ENCODE measurements at regions not wholly inside any gene's neighbourhood (a gene's known extent, or its start where the extent isn't known, plus 50 kb on each side); places are given as distances from the start of the nearest gene placed in this dataset.

GRCh38 chr2:192886636-192887035, 691.9 kb upstream of the TMEFF2 start:
- TF ChIP-seq, protein P1, sequence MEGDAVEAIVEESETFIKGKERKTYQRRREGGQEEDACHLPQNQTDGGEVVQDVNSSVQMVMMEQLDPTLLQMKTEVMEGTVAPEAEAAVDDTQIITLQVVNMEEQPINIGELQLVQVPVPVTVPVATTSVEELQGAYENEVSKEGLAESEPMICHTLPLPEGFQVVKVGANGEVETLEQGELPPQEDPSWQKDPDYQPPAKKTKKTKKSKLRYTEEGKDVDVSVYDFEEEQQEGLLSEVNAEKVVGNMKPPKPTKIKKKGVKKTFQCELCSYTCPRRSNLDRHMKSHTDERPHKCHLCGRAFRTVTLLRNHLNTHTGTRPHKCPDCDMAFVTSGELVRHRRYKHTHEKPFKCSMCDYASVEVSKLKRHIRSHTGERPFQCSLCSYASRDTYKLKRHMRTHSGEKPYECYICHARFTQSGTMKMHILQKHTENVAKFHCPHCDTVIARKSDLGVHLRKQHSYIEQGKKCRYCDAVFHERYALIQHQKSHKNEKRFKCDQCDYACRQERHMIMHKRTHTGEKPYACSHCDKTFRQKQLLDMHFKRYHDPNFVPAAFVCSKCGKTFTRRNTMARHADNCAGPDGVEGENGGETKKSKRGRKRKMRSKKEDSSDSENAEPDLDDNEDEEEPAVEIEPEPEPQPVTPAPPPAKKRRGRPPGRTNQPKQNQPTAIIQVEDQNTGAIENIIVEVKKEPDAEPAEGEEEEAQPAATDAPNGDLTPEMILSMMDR (IDR thresholded peaks at IDR 0.05) = no peak
- TF ChIP-seq POLR2A (IDR thresholded peaks at IDR 0.05) = no peak
- intact Hi-C loops (cut with DNase I; ENCODE audit: low total_unique reads) = no loop called here
- 53 to 72% methylated on average over 1 of the region's 1 CpG for WGBS, 2 donors
- no peak overlapping the region for H3K4me3 ChIP-seq (ENCODE audit: low read depth, poor library complexity, severe bottlenecking)
- DNase-seq (ENCODE audit: low spot score in 2 of 2) = no peak

- intact Hi-C loops (cut with DNase I; ENCODE audit: low total_unique reads) = no loop called here
- 34 to 51% methylated on average over 4 of the region's 4 CpGs for WGBS, 2 donors
Measured at GRCh38 chr2:192885569-192886160, 690.9 kb upstream of the TMEFF2 start.

DNA sequence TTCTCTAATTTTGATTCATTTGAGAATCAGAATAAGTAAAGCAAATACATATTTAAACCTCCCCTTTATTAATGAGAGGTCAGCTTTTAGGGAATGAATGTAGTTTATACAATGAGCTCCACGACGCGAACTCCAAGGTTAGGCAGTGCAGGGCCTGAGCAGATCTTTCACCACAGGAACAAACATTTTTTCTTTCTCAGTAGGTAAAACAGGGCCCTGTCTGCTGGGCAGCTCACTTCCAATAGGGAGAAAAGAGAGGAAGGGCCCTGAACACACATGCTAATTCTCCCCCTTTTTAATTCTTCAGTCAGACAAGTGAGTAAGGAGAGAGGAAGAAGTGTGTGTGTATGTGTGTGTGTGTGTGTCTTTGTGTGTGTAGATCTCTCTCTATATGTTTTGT, 682.4 kb upstream of the TMEFF2 start:
- WGBS, 2 donors = 89 to 98% methylated on average over 3 of the region's 3 CpGs

More at GRCh38 chr2:192885569-192886160, 690.9 kb upstream of the TMEFF2 start:
- no peak for DNase-seq (ENCODE audit: low spot score in 2 of 2)
- no peak for TF ChIP-seq POLR2A (IDR thresholded peaks at IDR 0.05)
- TF ChIP-seq, protein P1 (IDR thresholded peaks at IDR 0.05) = no peak
- H3K4me3 ChIP-seq (ENCODE audit: low read depth, poor library complexity, severe bottlenecking) = no peak overlapping the region

DNA sequence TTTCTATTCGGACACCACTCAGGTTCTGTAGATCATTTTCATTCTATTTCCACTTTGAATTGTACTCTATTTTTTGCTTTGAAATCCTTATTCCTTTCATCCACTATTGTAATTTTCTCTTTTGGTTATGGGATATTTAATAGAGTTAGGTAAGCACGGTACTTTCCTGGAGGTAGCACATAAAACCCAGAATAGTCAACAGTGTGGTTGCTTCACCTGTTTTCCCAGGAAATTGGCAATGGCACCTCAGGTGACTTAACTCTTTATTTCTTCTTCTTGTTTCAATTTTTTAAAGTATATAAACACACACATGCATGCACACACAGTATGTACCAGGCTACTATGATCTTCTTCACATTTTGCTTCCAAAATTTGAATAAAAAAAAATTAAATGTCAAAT, 682.0 kb upstream of the TMEFF2 start:
- intact Hi-C loops (cut with DNase I; ENCODE audit: low total_unique reads) = no loop called here
- H3K4me3 ChIP-seq (ENCODE audit: low read depth, poor library complexity, severe bottlenecking) = no peak overlapping the region
- DNase-seq (ENCODE audit: low spot score in 2 of 2) = no peak
- TF ChIP-seq, protein P1 (IDR thresholded peaks at IDR 0.05) = no peak
- TF ChIP-seq POLR2A (IDR thresholded peaks at IDR 0.05) = no peak
- WGBS, 2 donors = 57 to 73% methylated on average over 2 of the region's 2 CpGs

More for the DNA sequence above, 682.4 kb upstream of the TMEFF2 start:
- no peak for DNase-seq (ENCODE audit: low spot score in 2 of 2)
- intact Hi-C loops (cut with DNase I; ENCODE audit: low total_unique reads) = no loop called here
- TF ChIP-seq, protein P1 (IDR thresholded peaks at IDR 0.05) = no peak
- no peak for TF ChIP-seq POLR2A (IDR thresholded peaks at IDR 0.05)
- no peak overlapping the region for H3K4me3 ChIP-seq (ENCODE audit: low read depth, poor library complexity, severe bottlenecking)

DNA sequence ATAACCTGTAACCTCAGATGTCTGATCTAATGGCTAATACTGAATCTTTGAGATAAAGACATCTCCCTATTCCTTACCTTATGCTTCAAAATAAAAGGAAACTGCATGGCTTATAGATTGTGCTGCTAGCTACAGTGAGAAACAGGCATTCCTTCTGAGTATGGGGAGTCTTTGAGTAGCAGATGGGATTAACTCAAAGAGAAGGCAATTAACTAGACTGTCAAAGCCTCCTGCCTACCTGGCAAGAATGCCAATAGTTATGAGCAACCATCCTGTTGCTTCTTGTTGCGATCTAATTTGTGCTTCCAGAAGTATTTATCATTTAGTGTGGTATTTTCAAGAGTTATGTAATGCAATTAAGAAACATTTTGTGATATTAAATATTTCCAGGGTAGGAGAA, 660.0 kb upstream of the TMEFF2 start:
- intact Hi-C loops (cut with DNase I; ENCODE audit: low total_unique reads) = no loop called here
- 54 to 75% methylated on average over 1 of the region's 1 CpG for WGBS, 2 donors
- no peak overlapping the region for H3K4me3 ChIP-seq (ENCODE audit: low read depth, poor library complexity, severe bottlenecking)
- DNase-seq (ENCODE audit: low spot score in 2 of 2) = no peak
- TF ChIP-seq POLR2A (IDR thresholded peaks at IDR 0.05) = no peak
- TF ChIP-seq, protein P1 (IDR thresholded peaks at IDR 0.05) = no peak

GRCh38 chr2:192854031-192854430, 659.3 kb upstream of the TMEFF2 start:
- TF ChIP-seq, protein P1 (IDR thresholded peaks at IDR 0.05) = no peak
- no peak for TF ChIP-seq POLR2A (IDR thresholded peaks at IDR 0.05)
- no peak overlapping the region for H3K4me3 ChIP-seq (ENCODE audit: low read depth, poor library complexity, severe bottlenecking)
- WGBS, 2 donors = 76 to 77% methylated on average over 3 of the region's 3 CpGs
- no peak for DNase-seq (ENCODE audit: low spot score in 2 of 2)
- intact Hi-C loops (cut with DNase I; ENCODE audit: low total_unique reads) = no loop called here

Measured in lower leg skin (tissue), 4 donors.